Lung (tissue), 11 donors: ENCODE measurements at regions not wholly inside any gene's neighbourhood (a gene's known extent, or its start where the extent isn't known, plus 50 kb on each side); places are given as distances from the start of the nearest gene placed in this dataset.

Experiments
- ATAC-seq: fragments of 200-7000 bp; cut with Tn5 transposase; one replicate; pipeline ENCODE4 v1.9.1; 2020; ENCODE audit warnings: moderate number of reproducible peaks; ENCODE audit not compliant: insufficient read depth, low FRiP score
- DNase-seq, 3 donors: peaks; one replicate each; pipeline ENCODE4 v3.0.0-alpha.2; 2013 to 2017
- H3K27ac ChIP-seq, 2 donors: one replicate each; pipeline ENCODE4 v1.5.1; 2013; ENCODE audit warnings: mild to moderate bottlenecking in 2 of 2, moderate library complexity in 2 of 2, control low read depth in 1 of 2, inconsistent platforms in 1 of 2, low read depth in 1 of 2, low read length in 1 of 2
- H3K27me3 ChIP-seq, 3 donors: one replicate each; pipeline ENCODE4 v1.5.1; 2013; ENCODE audit warnings: low read length in 2 of 3; ENCODE audit not compliant: control insufficient read depth in 3 of 3, insufficient read depth in 3 of 3
- H3K36me3 ChIP-seq, 4 donors: one replicate each; pipeline ENCODE4 v1.5.1; 2013; ENCODE audit warnings: low read length in 4 of 4, mild to moderate bottlenecking in 1 of 4, moderate library complexity in 1 of 4; ENCODE audit not compliant: control insufficient read depth in 4 of 4, insufficient read depth in 4 of 4
- H3K4me1 ChIP-seq, 5 donors: one replicate each; pipeline ENCODE4 v1.5.1; 2013; ENCODE audit warnings: low read length in 5 of 5, mild to moderate bottlenecking in 2 of 5, moderate library complexity in 1 of 5; ENCODE audit not compliant: control insufficient read depth in 5 of 5, insufficient read depth in 5 of 5
- H3K4me3 ChIP-seq: one replicate; pipeline ENCODE4 v1.5.1; 2013; ENCODE audit warnings: mild to moderate bottlenecking, control low read depth, moderate library complexity
- H3K9ac ChIP-seq, 2 donors: one replicate each; pipeline ENCODE4 v1.5.1; 2013; ENCODE audit warnings: low read length in 2 of 2, control low read depth in 1 of 2; ENCODE audit not compliant: insufficient read depth in 1 of 2
- H3K9me3 ChIP-seq, 4 donors: one replicate each; pipeline ENCODE4 v1.5.1; 2013; ENCODE audit warnings: low read length in 3 of 4, mild to moderate bottlenecking in 1 of 4, moderate library complexity in 1 of 4; ENCODE audit not compliant: control insufficient read depth in 4 of 4, insufficient read depth in 3 of 4
- WGBS, 2 donors: extraction: QIAGEN DNeasy Blood & Tissue Kit; methylation state at CpG; one replicate each; pipeline ENCODE4 v1.1.7; 2013; 5-methylcytosine and 5-hydroxymethylcytosine counted together
- TF ChIP-seq, protein P1 (sequence below): IDR thresholded peaks from 2 replicates; pipeline ENCODE4 v1.5.1; 2012; ENCODE audit warnings: mild to moderate bottlenecking; ENCODE audit errors: control extremely low read depth, extremely low read depth
- donor health status: control.
- donor health status: control.
- donor health status: Bipolar disorder and iron deficiency.
- donor health status: healthy.
- donor health status: DM: yes; HTN: yes; CAD: no.

DNA sequence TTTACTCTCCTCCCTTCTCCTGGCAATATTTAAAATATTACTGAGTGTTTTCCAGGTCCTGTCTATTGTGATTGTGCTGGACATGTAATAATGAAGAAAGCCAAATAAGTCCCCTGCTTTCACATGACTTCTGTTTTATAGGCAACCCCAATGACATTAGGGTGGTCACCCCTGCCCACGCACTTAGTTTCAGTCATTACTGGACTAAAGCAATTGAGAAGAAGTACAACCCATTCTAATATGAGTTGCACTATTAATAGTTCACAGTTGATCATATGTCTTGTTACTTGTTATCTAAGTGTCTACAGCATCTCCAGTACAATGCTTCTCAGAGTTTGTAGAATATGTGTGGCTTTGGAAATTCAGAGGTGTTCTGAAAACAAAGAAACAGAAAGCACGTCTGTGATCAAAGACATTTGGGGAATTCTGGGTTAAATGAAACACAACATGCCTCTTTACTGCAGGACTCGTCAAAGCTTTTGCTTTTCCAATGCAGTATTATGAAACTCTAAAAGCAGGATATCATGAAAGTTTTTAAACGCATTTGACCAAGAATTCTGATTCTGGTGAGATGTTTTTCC, 789.5 kb downstream of the DHX35 start:
- no peaks in the 10 kb centered on the region for H3K36me3 ChIP-seq
- H3K4me1 ChIP-seq: peaks cover 0 to 6% (median 0%) of the 10 kb centered on the region in 5 donors
- DNase-seq (no peak), ATAC-seq (no peak)
- WGBS, 2 donors: 86 to 88% methylated on average over 4 of the region's 4 CpGs
- H3K4me3 ChIP-seq: no peak overlapping the region
- TF ChIP-seq, protein P1, sequence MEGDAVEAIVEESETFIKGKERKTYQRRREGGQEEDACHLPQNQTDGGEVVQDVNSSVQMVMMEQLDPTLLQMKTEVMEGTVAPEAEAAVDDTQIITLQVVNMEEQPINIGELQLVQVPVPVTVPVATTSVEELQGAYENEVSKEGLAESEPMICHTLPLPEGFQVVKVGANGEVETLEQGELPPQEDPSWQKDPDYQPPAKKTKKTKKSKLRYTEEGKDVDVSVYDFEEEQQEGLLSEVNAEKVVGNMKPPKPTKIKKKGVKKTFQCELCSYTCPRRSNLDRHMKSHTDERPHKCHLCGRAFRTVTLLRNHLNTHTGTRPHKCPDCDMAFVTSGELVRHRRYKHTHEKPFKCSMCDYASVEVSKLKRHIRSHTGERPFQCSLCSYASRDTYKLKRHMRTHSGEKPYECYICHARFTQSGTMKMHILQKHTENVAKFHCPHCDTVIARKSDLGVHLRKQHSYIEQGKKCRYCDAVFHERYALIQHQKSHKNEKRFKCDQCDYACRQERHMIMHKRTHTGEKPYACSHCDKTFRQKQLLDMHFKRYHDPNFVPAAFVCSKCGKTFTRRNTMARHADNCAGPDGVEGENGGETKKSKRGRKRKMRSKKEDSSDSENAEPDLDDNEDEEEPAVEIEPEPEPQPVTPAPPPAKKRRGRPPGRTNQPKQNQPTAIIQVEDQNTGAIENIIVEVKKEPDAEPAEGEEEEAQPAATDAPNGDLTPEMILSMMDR: no peak
- H3K27ac ChIP-seq: no peak overlapping the region
- no peak overlapping the region for H3K9ac ChIP-seq
- no peaks in the 10 kb centered on the region for H3K27me3 ChIP-seq
- peaks cover 0 to 2% (median 0%) of the 10 kb centered on the region in 4 donors for H3K9me3 ChIP-seq

GRCh38 chr20:39745380-39745779, 783.2 kb downstream of the DHX35 start:
- Histone ChIP-seq H3K9me3 (peaks cover 0 to 5% (median 0%) of the 10 kb centered on the region in 4 donors), H3K4me1 (no peaks in the 10 kb centered on the region), H3K36me3 (no peaks in the 10 kb centered on the region), H3K4me3 (no peak overlapping the region), H3K27ac (no peak overlapping the region), H3K27me3 (no peaks in the 10 kb centered on the region), H3K9ac (no peak overlapping the region)
- no peak for DNase-seq
- ATAC-seq: no peak
- 57 to 79% methylated on average over 1 of the region's 1 CpG for WGBS, 2 donors
- TF ChIP-seq, protein P1: no peak

DNA sequence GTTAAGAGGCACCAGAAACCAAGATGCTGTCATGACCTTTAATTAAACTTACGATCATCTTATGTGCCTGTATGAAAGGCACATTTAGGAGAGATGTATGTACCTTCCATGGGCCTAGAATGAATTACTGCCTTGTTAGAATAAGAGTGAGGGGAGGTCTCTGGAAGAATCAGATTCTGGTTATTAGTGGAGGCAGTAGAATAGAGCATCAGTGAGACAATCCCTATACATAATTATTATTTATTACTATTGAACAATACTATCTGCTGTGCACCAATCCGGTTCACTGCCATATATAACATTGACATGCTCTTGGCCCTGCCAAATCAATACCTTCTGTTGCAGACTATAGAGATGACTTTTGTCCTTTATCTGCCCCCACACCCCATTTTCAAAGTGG, 776.5 kb downstream of the DHX35 start:
- 94 to 96% methylated on average over 2 of the region's 2 CpGs for WGBS, 2 donors
- Histone ChIP-seq H3K9me3 (no peaks in the 10 kb centered on the region), H3K27me3 (no peaks in the 10 kb centered on the region)

More for the DNA sequence above, 776.5 kb downstream of the DHX35 start:
- ATAC-seq: no peak
- no peak for DNase-seq
- Histone ChIP-seq H3K27ac (no peak overlapping the region), H3K4me1 (no peaks in the 10 kb centered on the region), H3K36me3 (no peaks in the 10 kb centered on the region), H3K4me3 (no peak overlapping the region), H3K9ac (no peak overlapping the region)
- TF ChIP-seq, protein P1: no peak
